ENCODE measurements at regions not wholly inside any gene's neighbourhood (a gene's known extent, or its start where the extent isn't known, plus 50 kb on each side); places are given as distances from the start of the nearest gene placed in this dataset.

DNA sequence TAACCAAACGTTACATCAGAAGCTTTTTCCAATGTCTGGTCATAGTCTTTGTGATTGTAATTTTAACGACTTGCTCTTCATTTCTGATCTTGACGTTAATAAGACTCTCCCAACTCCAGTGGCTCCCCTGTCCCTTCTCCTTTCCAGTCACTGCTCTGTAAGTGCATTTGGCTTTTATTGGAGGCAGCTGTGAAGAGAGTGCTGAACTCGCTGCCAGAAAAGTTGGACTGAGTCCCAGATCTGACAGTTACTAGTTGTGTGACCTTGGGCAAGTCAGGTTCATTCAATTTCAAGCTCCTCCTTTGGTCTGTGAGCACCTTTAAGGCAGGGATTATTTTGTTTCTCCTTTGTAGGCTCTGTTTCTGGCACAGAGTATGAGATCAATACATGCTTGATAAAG lies 109.6 kb upstream of the TSPAN2 start:
- H3K4me3 ChIP-seq (ENCODE audit: low read depth, low read length): no peak overlapping the region
- H3K9me3 ChIP-seq: no peaks in the 10 kb centered on the region
- H3K36me3 ChIP-seq: no peaks in the 10 kb centered on the region
- TF ChIP-seq, protein P1, sequence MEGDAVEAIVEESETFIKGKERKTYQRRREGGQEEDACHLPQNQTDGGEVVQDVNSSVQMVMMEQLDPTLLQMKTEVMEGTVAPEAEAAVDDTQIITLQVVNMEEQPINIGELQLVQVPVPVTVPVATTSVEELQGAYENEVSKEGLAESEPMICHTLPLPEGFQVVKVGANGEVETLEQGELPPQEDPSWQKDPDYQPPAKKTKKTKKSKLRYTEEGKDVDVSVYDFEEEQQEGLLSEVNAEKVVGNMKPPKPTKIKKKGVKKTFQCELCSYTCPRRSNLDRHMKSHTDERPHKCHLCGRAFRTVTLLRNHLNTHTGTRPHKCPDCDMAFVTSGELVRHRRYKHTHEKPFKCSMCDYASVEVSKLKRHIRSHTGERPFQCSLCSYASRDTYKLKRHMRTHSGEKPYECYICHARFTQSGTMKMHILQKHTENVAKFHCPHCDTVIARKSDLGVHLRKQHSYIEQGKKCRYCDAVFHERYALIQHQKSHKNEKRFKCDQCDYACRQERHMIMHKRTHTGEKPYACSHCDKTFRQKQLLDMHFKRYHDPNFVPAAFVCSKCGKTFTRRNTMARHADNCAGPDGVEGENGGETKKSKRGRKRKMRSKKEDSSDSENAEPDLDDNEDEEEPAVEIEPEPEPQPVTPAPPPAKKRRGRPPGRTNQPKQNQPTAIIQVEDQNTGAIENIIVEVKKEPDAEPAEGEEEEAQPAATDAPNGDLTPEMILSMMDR (IDR thresholded peaks at IDR 0.05; ENCODE audit: low read depth, low read length): no peak
- H3K4me1 ChIP-seq: no peaks in the 10 kb centered on the region
- H3K27me3 ChIP-seq: no peaks in the 10 kb centered on the region
- peak; percentile 19 for DNase-seq

DNA sequence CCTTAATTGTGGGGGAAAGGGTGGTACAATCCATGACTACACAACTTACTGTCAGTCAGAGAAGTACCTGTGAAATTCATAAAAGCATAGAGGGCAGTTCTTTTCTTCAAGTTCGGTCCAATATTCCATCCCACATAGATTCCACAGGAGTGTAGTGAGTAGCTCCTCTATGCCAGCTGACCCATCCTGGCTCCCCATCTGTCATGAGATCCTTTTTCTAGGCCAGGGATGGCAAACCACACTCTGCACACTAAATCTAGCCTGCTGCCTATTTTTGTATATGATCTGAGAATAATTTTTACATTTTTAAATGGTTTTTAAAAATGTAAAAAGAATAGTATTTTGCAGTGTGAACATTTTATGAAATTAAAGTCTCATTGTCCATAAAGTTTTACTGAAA lies 107.0 kb upstream of the TSPAN2 start:
- H3K4me3 ChIP-seq (ENCODE audit: low read depth, low read length): no peak overlapping the region
- no peaks in the 10 kb centered on the region for H3K36me3 ChIP-seq
- no peaks in the 10 kb centered on the region for H3K27me3 ChIP-seq
- no peak for DNase-seq
- no peaks in the 10 kb centered on the region for H3K4me1 ChIP-seq
- TF ChIP-seq, protein P1 (IDR thresholded peaks at IDR 0.05; ENCODE audit: low read depth, low read length): no peak
- no peaks in the 10 kb centered on the region for H3K9me3 ChIP-seq

DNA sequence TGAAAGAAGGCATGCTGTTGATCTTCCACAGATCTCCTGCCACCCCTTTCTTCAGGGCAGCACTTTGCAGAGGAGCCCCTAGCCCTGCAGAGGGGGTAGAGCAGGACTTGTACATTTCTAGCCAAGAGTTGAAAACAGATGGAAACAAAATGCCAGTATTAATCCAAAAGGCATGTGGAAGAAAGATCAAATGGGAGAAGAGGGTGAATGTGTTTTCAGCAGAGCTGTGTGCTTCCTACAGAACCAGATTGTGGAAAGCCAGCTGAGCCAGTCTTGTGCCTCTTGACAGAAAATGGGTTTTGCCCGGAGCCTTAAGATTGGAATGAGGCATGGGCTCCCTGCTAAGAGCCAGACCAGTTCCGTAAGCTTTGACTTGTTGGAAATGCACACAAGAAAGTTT lies 105.2 kb upstream of the TSPAN2 start:
- H3K4me1 ChIP-seq: no peaks in the 10 kb centered on the region
- H3K9me3 ChIP-seq: no peaks in the 10 kb centered on the region
- H3K36me3 ChIP-seq: no peaks in the 10 kb centered on the region
- no peak for DNase-seq
- H3K27me3 ChIP-seq: no peaks in the 10 kb centered on the region
- H3K4me3 ChIP-seq (ENCODE audit: low read depth, low read length): no peak overlapping the region
- TF ChIP-seq, protein P1 (IDR thresholded peaks at IDR 0.05; ENCODE audit: low read depth, low read length): no peak

DNA sequence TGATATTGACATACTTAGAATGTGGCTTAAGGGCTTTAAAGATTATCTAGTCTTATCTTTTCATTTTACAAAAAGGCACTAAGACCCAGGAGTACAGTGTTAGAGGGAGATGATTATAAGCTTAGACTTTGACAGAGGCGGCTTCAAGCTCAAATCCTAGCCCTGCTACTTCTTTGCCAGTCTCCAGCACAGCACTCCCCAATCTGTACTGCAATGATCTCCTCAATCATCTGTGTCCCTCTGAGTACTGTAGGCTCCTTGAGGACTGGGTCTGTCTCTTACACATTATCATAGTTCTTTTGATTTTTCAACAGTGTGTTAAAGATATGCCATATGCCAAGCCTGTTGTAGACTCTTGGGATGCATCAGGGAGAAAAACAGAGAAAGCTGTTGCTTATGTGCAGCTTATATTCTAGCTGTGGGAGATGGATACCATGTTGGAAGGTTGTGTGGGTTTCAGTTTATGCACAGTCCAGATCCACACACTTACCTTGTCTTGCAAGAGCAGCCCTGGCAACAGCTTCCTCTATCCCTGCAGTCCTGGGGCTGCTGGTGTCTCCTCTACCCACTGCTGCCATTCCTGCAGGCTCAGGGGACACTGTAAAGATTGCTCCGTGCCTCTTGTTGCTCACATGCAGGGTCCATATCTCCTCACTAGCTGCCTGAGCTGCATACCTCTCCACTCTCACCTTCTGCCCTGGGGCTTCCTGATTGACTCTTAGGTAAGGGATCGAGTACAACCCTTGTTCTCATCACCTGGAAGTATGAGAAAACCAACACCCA lies 103.9 kb upstream of the TSPAN2 start:
- Histone ChIP-seq H3K4me3 (ENCODE audit: low read depth, low read length) (no peak overlapping the region), H3K4me1 (no peaks in the 10 kb centered on the region), H3K27me3 (no peaks in the 10 kb centered on the region), H3K9me3 (no peaks in the 10 kb centered on the region), H3K36me3 (no peaks in the 10 kb centered on the region)
- TF ChIP-seq, protein P1 (IDR thresholded peaks at IDR 0.05; ENCODE audit: low read depth, low read length): no peak
- no peak for DNase-seq

DNA sequence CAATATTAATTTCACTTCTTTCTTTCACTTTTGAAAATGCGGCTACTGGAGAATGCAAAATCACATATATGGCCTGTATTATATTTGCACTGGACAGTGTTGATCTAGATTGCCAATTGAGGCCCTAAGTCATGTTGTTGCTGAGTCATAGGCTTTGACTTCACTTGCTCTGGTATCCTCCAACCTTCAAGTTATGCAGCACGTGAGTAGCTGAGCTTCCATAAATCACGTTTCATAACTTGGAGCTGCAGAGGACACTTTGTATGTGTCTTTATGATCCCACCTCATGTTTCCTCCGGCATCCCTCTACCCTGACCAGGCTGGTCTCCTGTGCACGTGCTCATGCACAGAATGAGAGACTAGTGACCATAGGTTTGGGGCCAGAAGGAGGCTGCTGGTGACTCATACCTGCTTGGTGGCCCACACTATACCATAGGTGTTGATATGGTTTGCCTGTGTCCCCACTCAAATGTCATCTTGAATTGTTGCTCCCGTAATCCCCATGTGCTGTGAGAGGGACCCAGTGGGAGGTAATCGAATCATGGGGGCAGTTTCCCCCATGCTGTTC lies 103.0 kb upstream of the TSPAN2 start:
- Histone ChIP-seq H3K4me3 (ENCODE audit: low read depth, low read length) (no peak overlapping the region), H3K27me3 (no peaks in the 10 kb centered on the region), H3K9me3 (no peaks in the 10 kb centered on the region), H3K4me1 (no peaks in the 10 kb centered on the region), H3K36me3 (no peaks in the 10 kb centered on the region)
- no peak for DNase-seq
- TF ChIP-seq, protein P1 (IDR thresholded peaks at IDR 0.05; ENCODE audit: low read depth, low read length): no peak

DNA sequence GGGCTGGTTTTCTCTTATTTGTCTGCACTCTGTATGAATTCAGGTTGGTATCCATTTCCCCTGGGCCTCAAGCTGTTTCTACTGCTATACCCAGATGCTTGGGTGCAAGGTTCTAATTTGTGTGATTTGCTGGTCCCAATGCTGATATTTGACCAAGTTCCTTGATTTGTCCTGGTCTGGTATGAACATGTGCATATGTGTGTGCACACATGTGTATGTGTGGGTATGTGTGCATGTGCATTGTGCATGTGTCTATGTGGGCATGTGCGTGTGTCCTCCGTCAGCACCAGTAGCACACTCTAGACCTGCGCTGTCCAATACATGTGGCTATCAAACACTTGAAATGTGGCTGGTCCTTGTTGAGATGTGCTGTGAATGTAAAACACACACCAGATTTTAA lies 102.4 kb upstream of the TSPAN2 start:
- no peaks in the 10 kb centered on the region for H3K27me3 ChIP-seq
- DNase-seq: no peak
- no peaks in the 10 kb centered on the region for H3K9me3 ChIP-seq
- no peaks in the 10 kb centered on the region for H3K36me3 ChIP-seq
- H3K4me3 ChIP-seq (ENCODE audit: low read depth, low read length): no peak overlapping the region
- TF ChIP-seq, protein P1 (IDR thresholded peaks at IDR 0.05; ENCODE audit: low read depth, low read length): no peak
- no peaks in the 10 kb centered on the region for H3K4me1 ChIP-seq
